Glomerular visceral epithelial cell (primary cell): ENCODE measurements at regions not wholly inside any gene's neighbourhood (a gene's known extent, or its start where the extent isn't known, plus 50 kb on each side); places are given as distances from the start of the nearest gene placed in this dataset.

Experiments used
- DNase-seq: peaks from one replicate; pipeline ENCODE4 v3.0.0-alpha.2; 2016; ENCODE audit errors: extremely low spot score

DNA sequence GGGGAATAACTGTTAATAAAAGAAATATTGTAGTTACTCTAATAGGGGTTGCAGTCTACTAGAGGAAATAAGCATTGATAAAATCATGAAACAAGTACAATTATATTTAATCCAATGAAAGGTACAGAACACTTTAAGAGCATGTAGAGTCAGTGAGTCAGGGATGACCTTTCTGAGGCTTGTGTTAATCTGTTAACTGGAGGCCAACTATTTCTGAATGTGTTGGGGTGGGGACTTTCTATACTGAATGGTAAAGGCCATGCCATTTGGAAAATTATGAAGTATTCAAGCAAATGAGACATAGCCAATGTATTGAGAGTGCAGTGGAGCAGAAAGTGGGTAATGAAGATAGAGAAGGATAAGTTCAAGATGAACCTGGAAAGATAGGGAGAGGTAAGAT is 646.2 kb downstream of the ADGRL2 start:
- DNase-seq = no peak

- no peak for DNase-seq
Measured at GRCh38 chr1:82446236-82446635, 645.5 kb downstream of the ADGRL2 start.

GRCh38 chr1:82445827-82446226 is 645.1 kb downstream of the ADGRL2 start:
- DNase-seq = no peak

DNA sequence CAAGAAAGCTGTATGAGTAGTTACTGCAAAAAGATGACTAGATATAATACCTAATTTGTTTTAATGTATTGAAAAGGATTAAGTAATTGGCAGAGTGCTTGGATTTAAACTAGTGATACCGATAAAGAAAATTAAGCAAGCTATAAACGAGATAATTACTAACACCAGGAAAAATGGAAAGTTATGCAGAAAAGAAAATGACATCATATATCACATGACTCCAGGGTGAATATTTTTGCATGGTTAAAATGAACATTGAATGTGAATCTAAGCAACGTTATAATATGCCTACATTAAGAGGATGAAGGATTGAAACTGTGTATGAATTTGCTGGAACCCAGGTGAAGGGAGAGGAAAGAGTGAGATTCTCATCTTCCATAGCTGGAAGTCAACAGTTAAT is 644.4 kb downstream of the ADGRL2 start:
- DNase-seq = no peak

DNA sequence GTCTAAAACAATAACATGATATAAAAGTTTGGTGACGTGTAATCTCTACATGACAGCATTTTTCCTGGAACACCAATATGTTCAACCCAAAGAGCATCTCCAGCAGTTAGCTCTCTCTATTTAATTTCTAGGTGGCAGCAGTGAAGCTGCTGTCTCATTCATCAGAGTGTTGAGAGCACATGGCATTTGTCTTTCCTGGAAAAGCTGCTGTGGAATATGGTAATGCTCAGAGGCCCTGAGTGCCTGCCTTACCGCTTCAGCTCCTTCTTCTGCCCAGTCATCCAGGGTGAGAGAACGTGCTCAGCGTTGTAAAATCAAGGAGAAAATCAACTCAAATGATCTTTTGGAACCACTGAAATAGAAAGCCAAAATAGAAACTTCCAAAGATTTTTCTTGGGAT is 640.7 kb downstream of the ADGRL2 start:
- DNase-seq = no peak

- no peak for DNase-seq
Measured at GRCh38 chr1:82423174-82423815, 622.6 kb downstream of the ADGRL2 start.

DNA sequence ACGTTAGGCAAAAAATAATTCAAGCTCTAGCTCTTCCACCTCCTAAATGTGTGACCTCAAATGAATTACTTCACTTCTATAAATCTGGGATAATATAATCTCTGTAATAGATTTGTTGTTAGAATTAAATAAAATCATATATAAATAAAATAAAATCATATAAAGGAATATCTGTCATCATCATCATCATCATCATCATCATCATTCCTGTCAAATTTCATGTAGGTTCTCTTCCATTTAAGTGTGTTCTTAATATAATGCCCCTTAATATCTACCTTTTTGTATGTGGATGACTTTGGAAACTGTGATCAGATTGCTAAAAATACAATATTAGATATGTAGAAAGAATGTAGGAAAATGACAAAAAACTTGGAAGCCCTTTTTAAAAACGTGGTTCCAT is 621.0 kb downstream of the ADGRL2 start:
- DNase-seq = no peak

- DNase-seq = no peak
Measured at GRCh38 chr1:82420584-82420983, 619.9 kb downstream of the ADGRL2 start.

DNA sequence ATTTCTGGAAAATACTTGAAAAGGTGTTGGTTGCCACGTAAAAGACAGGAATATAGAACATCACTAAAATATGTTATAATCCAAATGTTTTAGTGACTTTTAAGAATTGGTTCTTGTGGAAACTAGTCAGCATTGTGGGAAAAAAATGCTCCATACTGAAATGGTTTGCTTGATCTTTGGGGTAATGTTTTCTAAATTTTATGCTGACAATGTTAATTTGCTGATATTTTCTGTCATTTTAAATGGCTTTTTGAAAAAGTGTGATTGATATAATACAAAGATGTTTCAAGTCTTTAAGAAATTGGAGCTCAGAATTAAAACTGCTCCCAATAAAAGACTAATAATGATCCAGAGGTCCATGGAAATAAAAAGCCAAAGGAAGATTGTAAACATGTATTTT is 610.9 kb downstream of the ADGRL2 start:
- DNase-seq = no peak

GRCh38 chr1:82405333-82405732 is 604.6 kb downstream of the ADGRL2 start:
- no peak for DNase-seq

DNA sequence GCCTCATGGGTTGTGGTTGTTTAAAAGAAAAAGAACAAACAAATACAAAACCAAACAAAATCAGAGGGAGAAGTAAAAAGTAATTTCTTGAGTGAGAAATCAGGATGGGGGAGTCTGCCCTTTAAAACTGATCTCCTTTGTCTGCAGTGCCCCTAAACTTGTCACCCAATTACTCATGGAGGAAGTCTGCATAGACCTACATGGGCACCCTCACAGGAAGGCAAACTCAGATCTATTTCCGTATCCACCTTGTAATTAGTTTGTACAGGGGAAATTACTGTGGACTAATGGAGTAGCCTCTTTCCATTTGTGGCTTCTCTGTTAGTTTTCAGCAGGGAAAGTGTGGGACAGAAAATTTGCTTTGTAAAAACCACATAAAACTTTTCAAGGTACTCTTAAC is 600.4 kb downstream of the ADGRL2 start:
- no peak for DNase-seq

GRCh38 chr1:82400521-82400920 is 599.8 kb downstream of the ADGRL2 start:
- no peak for DNase-seq

GRCh38 chr1:82399093-82399492 is 598.4 kb downstream of the ADGRL2 start:
- DNase-seq = no peak

DNA sequence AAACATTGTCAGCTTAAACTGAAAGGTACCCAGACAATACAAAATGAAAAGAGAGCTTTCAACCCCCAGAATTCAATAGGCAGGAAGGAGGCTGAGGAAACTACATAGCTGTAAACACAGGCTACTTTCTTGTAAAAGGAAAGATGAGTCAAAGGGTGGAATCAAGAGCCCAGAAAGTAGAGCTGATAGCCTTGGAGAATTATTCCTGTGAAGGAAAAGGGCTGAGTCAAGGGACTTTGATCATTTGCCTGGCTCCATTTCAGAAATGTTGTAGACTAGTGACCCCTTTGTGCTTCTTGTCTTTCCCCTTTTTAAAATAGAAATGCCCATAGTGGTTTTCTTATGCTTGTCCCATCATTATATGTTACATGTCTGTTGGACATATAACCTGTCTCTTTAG is 597.6 kb downstream of the ADGRL2 start:
- no peak for DNase-seq

- DNase-seq = no peak
Measured at GRCh38 chr1:82395440-82395839, 594.7 kb downstream of the ADGRL2 start.

GRCh38 chr1:82392946-82393345 is 592.2 kb downstream of the ADGRL2 start:
- DNase-seq = no peak

GRCh38 chr1:82392513-82392912 is 591.8 kb downstream of the ADGRL2 start:
- peak; percentile 32 for DNase-seq

DNA sequence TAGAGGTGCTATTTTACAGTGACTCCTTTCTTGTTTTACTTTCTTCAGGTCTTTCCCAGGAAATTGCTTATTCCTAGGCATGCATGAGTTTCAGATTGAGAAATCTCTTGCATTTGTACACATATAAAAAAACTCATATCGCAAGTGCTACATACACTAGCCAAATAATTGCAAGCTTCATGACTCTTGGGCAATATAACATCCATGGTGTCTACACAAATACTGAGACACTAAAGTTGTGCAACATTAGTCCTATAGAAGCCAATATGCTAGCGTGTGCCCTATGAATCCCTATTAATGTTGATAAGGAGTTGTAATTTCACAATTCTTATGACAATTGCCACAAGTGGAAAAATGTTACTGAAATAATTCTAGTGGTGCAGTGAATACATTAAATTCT is 591.0 kb downstream of the ADGRL2 start:
- no peak for DNase-seq

DNA sequence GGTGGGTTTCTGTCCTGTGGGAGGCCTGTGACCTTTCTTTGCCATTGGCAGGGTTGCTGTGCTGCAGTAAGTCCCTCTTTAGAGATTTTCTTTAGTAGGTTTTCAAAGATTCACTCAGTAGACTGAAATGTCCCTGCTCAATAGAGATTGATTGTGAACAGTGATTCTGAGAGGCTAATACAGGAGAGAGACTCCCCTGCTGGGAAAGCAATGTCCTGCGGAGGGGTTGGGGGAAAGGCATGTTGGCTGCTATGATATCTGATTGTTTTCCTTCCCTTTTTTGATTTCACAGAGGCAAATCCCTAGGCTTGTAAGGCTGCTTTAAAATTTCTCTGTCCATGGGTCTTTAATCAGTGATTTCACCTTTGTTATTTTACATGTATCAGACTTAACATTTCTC is 589.9 kb downstream of the ADGRL2 start:
- no peak for DNase-seq

DNA sequence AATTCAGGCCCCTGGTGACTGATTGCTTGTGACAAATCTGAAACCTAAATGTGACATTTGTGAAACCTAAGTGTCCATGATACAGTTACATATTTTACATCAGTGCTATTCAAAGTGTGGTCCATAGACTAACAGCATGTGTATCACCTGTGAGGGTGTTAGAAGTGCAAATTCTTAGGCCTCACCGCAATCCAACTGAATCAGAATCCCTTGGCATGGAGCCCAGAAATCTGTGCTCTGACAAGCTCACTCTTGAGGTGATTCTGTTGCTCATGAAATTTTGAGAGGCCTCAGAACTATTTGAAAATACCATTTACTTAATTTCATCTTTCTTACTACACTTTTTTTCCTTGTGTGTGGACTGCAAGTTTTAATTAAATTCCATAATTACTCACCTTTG is 587.9 kb downstream of the ADGRL2 start:
- DNase-seq = peak; percentile 83

- DNase-seq = no peak
Measured at GRCh38 chr1:82387012-82387366, 586.3 kb downstream of the ADGRL2 start.

GRCh38 chr1:82386365-82387011 is 585.8 kb downstream of the ADGRL2 start:
- DNase-seq = no peak

GRCh38 chr1:82384776-82385175 is 584.0 kb downstream of the ADGRL2 start:
- no peak for DNase-seq
